HUES6 (cell line): ENCODE measurements at regions not wholly inside any gene's neighbourhood (a gene's known extent, or its start where the extent isn't known, plus 50 kb on each side); places are given as distances from the start of the nearest gene placed in this dataset.

Experiments
- H3K27ac ChIP-seq: 2 replicates; pipeline ENCODE4 v1.7.0; 2013; ENCODE audit warnings: low read depth, mild to moderate bottlenecking, low read length, inconsistent platforms
- H3K27me3 ChIP-seq: 2 replicates; pipeline ENCODE4 v1.6.1; 2013; ENCODE audit warnings: low read length; ENCODE audit not compliant: control insufficient read depth, insufficient read depth
- H3K36me3 ChIP-seq: 2 replicates; pipeline ENCODE4 v1.6.1; 2013; ENCODE audit warnings: low read length; ENCODE audit not compliant: control insufficient read depth, insufficient read depth
- H3K4me1 ChIP-seq: 2 replicates; pipeline ENCODE4 v1.6.1; 2013; ENCODE audit warnings: low read length; ENCODE audit not compliant: control insufficient read depth, insufficient read depth
- H3K4me3 ChIP-seq: 2 replicates; pipeline ENCODE4 v1.5.1; 2013; ENCODE audit warnings: low read depth, low read length
- H3K9ac ChIP-seq: one replicate; pipeline ENCODE4 v1.6.1; 2013; ENCODE audit warnings: mild to moderate bottlenecking, low read length
- H3K9me3 ChIP-seq: 2 replicates; pipeline ENCODE4 v1.6.1; 2013; ENCODE audit warnings: low read depth, low read length; ENCODE audit not compliant: control insufficient read depth, insufficient read depth

DNA sequence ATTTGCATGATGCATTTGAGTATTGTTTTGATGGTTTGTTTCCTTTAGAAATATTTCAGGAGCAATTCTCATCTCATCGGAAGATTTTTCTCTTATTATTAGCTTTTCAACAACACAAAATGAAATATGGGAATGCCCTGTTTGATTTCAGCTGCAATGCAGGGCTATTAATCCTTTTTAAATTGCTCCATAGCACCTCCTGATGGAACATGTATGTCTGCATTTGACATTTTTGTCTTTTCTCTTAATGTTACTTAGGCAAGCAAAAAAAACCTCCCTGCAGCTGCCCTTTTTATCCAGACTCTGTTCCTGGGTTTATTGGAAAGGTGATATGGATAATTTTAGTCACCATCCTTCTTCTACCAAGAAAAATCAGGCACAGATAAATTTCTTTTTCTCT is 895.8 kb downstream of the RPS29 start:
- Histone ChIP-seq H3K36me3 (no peaks in the 10 kb centered on the region), H3K27me3 (no peaks in the 10 kb centered on the region), H3K9me3 (no peaks in the 10 kb centered on the region), H3K4me1 (no peaks in the 10 kb centered on the region), H3K9ac (no peak overlapping the region), H3K27ac (no peak overlapping the region), H3K4me3 (no peak overlapping the region)

DNA sequence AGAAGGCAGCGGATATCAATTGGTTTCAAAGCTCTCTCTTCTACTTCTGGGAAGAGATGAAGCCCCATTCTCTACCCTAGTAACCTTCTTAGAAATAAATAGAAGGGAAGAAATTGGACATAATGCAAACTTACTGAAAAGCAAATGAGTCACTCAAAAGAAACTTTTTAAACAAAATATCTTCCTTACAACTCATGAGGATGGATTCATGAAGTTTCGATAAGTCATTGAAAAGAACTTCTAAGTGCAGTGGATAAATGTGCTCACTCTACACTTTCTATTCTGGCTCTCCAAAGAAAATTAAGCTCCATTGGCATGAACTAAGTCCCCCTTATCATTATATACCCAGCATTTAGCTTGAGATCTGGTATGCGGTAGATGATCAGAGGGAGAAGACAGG is 899.5 kb downstream of the RPS29 start:
- Histone ChIP-seq H3K9me3 (no peaks in the 10 kb centered on the region), H3K4me3 (no peak overlapping the region), H3K27me3 (no peaks in the 10 kb centered on the region), H3K36me3 (no peaks in the 10 kb centered on the region), H3K27ac (no peak overlapping the region), H3K9ac (no peak overlapping the region), H3K4me1 (no peaks in the 10 kb centered on the region)

DNA sequence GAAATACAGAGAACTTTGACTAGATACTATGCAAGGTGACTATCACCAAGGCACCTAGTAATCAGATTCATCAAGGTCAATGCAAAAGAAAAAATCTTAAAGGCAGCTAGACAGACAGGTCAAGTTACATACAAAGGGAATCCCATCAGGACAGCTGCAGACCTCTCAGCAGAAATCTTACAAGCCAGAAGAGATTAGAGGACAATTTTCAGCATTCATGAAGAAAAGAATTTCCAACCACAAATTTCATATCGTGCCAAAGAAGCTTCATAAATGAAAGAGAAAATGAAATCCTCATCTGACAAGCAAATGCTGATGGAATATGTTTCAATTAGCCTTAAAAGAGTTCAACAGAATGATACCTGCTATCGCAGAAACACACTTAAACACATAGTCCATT is 913.7 kb downstream of the RPS29 start:
- no peak overlapping the region for H3K4me3 ChIP-seq
- H3K9me3 ChIP-seq, result peaks cover 9% of the 10 kb centered on the region
- H3K36me3 ChIP-seq, result no peaks in the 10 kb centered on the region
- H3K4me1 ChIP-seq, result no peaks in the 10 kb centered on the region
- no peaks in the 10 kb centered on the region for H3K27me3 ChIP-seq
- no peak overlapping the region for H3K27ac ChIP-seq
- no peak overlapping the region for H3K9ac ChIP-seq

DNA sequence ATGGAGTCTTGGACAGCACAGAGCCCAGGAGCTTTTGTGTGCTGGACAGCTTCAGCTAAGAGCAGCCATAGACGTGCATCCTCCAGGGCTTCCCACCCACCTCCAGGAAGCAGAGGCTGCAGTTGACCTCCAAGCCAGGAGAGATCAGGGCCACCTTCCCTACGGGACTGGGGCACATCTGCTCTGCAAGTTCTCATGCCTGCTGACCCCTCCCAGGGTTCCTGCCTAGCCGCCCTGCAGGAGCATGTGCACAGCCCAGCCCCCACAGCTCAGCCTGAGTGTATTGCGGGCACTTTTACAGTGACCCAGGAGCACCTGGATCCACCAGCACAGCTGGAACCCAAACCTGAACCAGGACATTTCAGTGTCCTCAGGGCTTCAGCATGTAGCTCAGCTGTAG is 915.2 kb downstream of the RPS29 start:
- Histone ChIP-seq H3K9me3 (peaks cover 2% of the 10 kb centered on the region; the same call in 1 of the 2 replicates), H3K27ac (no peak overlapping the region), H3K36me3 (no peaks in the 10 kb centered on the region), H3K27me3 (no peaks in the 10 kb centered on the region), H3K4me1 (no peaks in the 10 kb centered on the region), H3K9ac (no peak overlapping the region), H3K4me3 (no peak overlapping the region)

DNA sequence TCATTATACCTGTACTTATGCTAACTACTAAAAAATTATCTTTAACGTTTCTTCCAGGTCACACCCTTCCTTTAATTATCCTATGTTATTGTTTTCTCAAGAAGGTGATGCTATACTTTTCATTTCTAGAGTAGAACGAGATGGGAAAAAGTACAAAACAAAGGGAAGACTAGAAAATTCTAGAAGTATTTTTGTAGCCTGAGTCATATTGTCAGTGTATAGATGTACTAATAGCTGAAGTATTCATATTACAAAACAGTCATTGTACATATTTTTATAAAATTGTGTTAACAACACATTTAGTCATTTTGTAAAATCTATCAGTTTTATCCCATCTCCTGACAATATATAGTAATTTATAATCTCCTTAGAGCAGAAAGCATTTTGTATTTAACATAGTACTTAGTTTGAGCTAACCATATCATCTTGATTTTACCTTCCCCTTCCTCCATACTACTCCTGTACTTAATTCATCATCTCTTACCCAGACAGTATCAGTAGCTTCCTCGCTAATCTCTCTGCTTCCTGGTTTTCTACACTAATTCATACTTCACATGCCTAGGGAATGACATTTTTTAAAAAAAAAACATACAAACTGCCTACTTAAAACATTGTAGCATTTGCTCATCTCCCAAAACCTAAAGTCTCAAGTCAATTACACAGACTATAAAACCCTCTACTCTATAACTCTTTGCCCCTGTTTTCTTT is 920.9 kb downstream of the RPS29 start:
- no peaks in the 10 kb centered on the region for H3K9me3 ChIP-seq
- no peaks in the 10 kb centered on the region for H3K27me3 ChIP-seq
- no peak overlapping the region for H3K4me3 ChIP-seq
- H3K36me3 ChIP-seq, result no peaks in the 10 kb centered on the region
- H3K9ac ChIP-seq, result no peak overlapping the region
- H3K4me1 ChIP-seq, result no peaks in the 10 kb centered on the region
- no peak overlapping the region for H3K27ac ChIP-seq

DNA sequence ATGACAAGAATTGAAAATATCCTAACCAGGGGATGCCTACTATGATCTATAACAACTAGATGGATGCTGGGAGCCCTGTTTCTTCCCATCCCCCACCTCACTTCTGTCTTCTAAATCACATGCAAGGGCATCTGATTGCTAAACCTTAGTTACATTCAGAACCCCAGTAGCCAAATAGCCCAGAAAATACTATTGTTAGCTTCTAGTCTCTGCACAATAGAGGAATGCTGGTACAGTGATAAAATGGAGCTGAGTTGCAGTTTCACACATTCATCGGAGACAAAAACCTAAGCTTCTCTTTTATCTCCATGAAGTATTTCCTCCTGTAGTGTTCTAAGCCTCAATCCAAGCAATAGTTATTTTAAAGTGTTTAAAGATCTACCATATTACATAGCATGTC is 942.9 kb downstream of the RPS29 start:
- Histone ChIP-seq H3K27ac (no peak overlapping the region), H3K27me3 (no peaks in the 10 kb centered on the region), H3K9ac (no peak overlapping the region), H3K36me3 (no peaks in the 10 kb centered on the region), H3K9me3 (no peaks in the 10 kb centered on the region), H3K4me3 (no peak overlapping the region), H3K4me1 (no peaks in the 10 kb centered on the region)

DNA sequence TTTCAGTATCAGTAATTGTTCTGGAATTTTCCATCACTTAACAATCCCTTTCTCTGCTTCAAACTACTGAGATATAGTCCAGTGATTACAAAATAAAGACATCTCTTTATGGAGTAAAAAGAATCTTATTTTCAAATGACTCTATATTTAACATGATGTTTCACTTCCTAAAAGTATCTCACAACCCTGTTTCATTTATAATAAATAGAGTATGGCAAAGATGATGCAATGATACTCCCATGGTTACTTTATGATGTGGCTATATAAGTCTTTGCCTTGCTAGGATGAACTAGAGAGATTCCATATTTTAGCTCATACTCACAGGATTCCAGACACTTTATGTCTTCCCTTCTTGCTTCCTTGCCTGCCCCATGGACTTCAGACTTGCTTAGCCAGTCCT is 953.5 kb upstream of the MDGA2 start:
- Histone ChIP-seq H3K27ac (no peak overlapping the region), H3K27me3 (no peaks in the 10 kb centered on the region), H3K9me3 (no peaks in the 10 kb centered on the region), H3K9ac (no peak overlapping the region), H3K4me1 (no peaks in the 10 kb centered on the region), H3K36me3 (no peaks in the 10 kb centered on the region), H3K4me3 (no peak overlapping the region)

DNA sequence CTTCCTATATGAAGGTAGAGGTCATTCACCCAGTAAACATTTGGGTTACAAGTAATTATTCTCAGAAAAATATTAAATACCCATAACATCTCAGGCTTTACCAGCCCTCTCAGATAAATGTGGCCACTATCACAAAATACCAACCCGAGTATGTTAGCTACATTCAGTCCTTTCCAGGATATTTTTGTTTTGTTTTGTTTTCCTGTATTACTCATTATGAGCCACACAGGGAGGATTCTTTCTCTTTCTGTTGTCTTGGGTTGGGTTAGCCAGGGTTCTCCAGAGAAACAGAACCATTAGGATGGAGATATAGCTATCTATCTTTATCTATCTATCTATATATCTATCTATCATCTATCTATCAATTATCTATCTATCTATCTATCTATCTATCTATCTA is 947.6 kb upstream of the MDGA2 start:
- Histone ChIP-seq H3K36me3 (no peaks in the 10 kb centered on the region), H3K9me3 (no peaks in the 10 kb centered on the region), H3K27ac (no peak overlapping the region), H3K4me3 (no peak overlapping the region), H3K4me1 (no peaks in the 10 kb centered on the region), H3K9ac (no peak overlapping the region), H3K27me3 (no peaks in the 10 kb centered on the region)

DNA sequence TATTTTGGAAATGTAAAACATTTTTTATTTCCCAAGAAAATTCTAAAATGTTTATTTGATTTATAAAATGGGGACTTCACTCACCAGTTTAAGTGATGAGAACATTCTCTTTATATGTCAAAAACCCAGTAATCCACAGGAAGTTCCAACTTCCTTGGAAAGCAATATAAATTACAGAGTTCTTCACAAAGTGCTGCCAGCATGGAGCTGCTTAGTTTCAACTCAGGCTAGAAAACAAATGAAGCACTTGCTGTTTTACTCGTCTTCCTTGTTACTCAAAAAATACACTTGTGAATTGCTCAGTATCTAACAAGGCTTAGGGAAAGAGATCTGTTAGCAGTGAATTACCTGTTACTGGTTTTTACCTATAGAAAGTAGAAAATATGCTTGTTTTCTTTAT is 942.7 kb upstream of the MDGA2 start:
- no peaks in the 10 kb centered on the region for H3K27me3 ChIP-seq
- no peaks in the 10 kb centered on the region for H3K9me3 ChIP-seq
- no peaks in the 10 kb centered on the region for H3K36me3 ChIP-seq
- no peaks in the 10 kb centered on the region for H3K4me1 ChIP-seq
- no peak overlapping the region for H3K4me3 ChIP-seq
- H3K27ac ChIP-seq, result no peak overlapping the region
- no peak overlapping the region for H3K9ac ChIP-seq

DNA sequence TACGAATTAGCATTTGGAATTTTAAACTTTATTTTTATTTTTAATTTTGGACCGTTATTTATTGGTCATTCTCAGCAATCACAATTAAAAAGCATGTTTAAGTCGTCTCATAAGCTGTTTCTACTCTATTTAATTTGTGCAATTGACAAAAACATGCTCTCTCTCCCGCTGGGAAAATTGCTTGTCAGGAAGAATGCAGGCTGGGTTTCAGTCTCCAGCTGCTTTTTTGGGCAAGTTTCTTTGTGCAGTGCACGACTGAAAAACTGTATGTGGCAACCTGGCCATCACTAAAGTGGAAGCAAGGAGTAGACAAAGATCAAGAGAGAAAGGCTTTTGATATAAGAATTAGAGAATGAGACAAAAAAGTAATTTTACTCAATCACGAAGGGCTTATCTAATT is 941.5 kb upstream of the MDGA2 start:
- H3K4me3 ChIP-seq, result no peak overlapping the region
- no peaks in the 10 kb centered on the region for H3K36me3 ChIP-seq
- no peaks in the 10 kb centered on the region for H3K9me3 ChIP-seq
- no peak overlapping the region for H3K27ac ChIP-seq
- no peaks in the 10 kb centered on the region for H3K27me3 ChIP-seq
- no peak overlapping the region for H3K9ac ChIP-seq
- no peaks in the 10 kb centered on the region for H3K4me1 ChIP-seq

DNA sequence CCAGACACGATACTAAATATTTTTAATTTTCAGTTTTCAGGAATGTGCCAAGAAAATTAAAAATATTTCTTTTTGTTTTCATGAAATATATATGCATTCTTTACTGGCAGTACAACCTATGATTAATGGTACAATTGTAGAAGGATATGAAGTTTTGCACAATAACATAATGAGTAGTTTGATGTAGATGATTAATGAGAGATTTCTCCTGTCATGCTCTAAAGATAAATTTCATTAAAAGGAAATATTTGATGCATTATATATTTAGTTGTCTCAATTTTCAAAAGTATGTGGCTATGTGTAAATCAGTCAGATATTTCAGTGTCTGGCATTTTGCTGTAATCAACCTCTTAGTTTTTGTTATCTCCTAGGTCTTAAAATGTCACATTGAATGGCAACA is 940.2 kb upstream of the MDGA2 start:
- no peaks in the 10 kb centered on the region for H3K27me3 ChIP-seq

DNA sequence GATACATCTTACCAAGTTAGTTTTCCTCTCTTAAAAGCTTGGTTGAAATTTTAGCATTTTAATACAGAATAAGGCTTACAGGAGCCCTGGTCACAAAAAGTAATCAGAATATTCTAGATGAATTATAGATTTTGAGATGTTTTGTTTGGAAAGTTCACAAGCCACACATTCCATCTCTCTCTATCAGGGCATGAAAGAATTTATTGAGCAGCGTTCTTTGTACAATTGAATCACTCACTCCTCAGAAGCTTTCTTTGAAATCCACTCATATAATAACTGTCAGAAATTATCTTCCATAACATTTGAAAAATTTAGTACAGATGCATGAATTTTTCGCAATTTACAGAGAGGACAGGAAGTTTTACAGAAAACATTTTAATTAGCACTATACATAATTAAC is 938.6 kb upstream of the MDGA2 start:
- no peak overlapping the region for H3K4me3 ChIP-seq
- H3K4me1 ChIP-seq, result no peaks in the 10 kb centered on the region
- H3K36me3 ChIP-seq, result no peaks in the 10 kb centered on the region

More for the DNA sequence above, 940.2 kb upstream of the MDGA2 start:
- no peak overlapping the region for H3K27ac ChIP-seq
- no peak overlapping the region for H3K4me3 ChIP-seq
- no peaks in the 10 kb centered on the region for H3K9me3 ChIP-seq
- no peaks in the 10 kb centered on the region for H3K36me3 ChIP-seq
- no peaks in the 10 kb centered on the region for H3K4me1 ChIP-seq
- no peak overlapping the region for H3K9ac ChIP-seq

More for the DNA sequence above, 938.6 kb upstream of the MDGA2 start:
- H3K9me3 ChIP-seq, result no peaks in the 10 kb centered on the region
- no peak overlapping the region for H3K27ac ChIP-seq
- no peaks in the 10 kb centered on the region for H3K27me3 ChIP-seq
- no peak overlapping the region for H3K9ac ChIP-seq
